ENCODE measurements at regions not wholly inside any gene's neighbourhood (a gene's known extent, or its start where the extent isn't known, plus 50 kb on each side); places are given as distances from the start of the nearest gene placed in this dataset.

- intact Hi-C loops (cut with DNase I; ENCODE audit: low total_unique reads): no loop called here
- no peak for DNase-seq
- Histone ChIP-seq H3K4me1 (no peaks in the 10 kb centered on the region), H3K27me3 (peaks cover 0 to 12% of the 10 kb centered on the region in 2 donors), H3K36me3 (no peaks in the 10 kb centered on the region), H3K4me3 (no peak overlapping the region), H3K9me3 (peaks cover 0 to 6% (median 0%) of the 10 kb centered on the region in 3 donors), H3K27ac (no peak overlapping the region)
- no peak for TF ChIP-seq CTCF (IDR thresholded peaks at IDR 0.05)
Observed at GRCh38 chr20:46826343-46826984, 68.2 kb upstream of the EYA2 start.

- intact Hi-C loops (cut with DNase I; ENCODE audit: low total_unique reads): no loop called here
- Histone ChIP-seq H3K4me3 (no peak overlapping the region), H3K4me1 (no peaks in the 10 kb centered on the region), H3K36me3 (no peaks in the 10 kb centered on the region), H3K27ac (no peak overlapping the region), H3K27me3 (peaks cover 0 to 12% of the 10 kb centered on the region in 2 donors), H3K9me3 (peaks cover 0 to 11% (median 0%) of the 10 kb centered on the region in 3 donors)
- no peak for DNase-seq
- no peak for TF ChIP-seq CTCF (IDR thresholded peaks at IDR 0.05)
Observed at GRCh38 chr20:46827718-46828458, 66.8 kb upstream of the EYA2 start.

- intact Hi-C loops (cut with DNase I; ENCODE audit: low total_unique reads): no loop called here
- TF ChIP-seq CTCF (IDR thresholded peaks at IDR 0.05): no peak
- Histone ChIP-seq H3K27me3 (peaks cover 0 to 10% of the 10 kb centered on the region in 2 donors), H3K27ac (no peak overlapping the region), H3K9me3 (peaks cover 0 to 11% (median 0%) of the 10 kb centered on the region in 3 donors), H3K4me3 (no peak overlapping the region), H3K4me1 (no peaks in the 10 kb centered on the region), H3K36me3 (no peaks in the 10 kb centered on the region)
- DNase-seq: no peak
Observed at GRCh38 chr20:46828471-46828870, 66.2 kb upstream of the EYA2 start.

- Histone ChIP-seq H3K9me3 (peaks cover 0 to 6% (median 0%) of the 10 kb centered on the region in 3 donors), H3K27ac (no peak overlapping the region), H3K4me1 (no peaks in the 10 kb centered on the region), H3K27me3 (peaks cover 0 to 11% of the 10 kb centered on the region in 2 donors), H3K4me3 (no peak overlapping the region), H3K36me3 (no peaks in the 10 kb centered on the region)
- intact Hi-C loops (cut with DNase I; ENCODE audit: low total_unique reads): no loop called here
- DNase-seq: no peak
- TF ChIP-seq CTCF (IDR thresholded peaks at IDR 0.05): no peak
Observed at GRCh38 chr20:46830886-46831632, 63.6 kb upstream of the EYA2 start.

GRCh38 chr20:46831633-46832011, 63.0 kb upstream of the EYA2 start:
- intact Hi-C loops (cut with DNase I; ENCODE audit: low total_unique reads): no loop called here
- H3K27me3 ChIP-seq: peaks cover 0 to 11% of the 10 kb centered on the region in 2 donors
- H3K9me3 ChIP-seq: peaks cover 0 to 6% (median 0%) of the 10 kb centered on the region in 3 donors
- no peaks in the 10 kb centered on the region for H3K4me1 ChIP-seq
- no peak overlapping the region for H3K4me3 ChIP-seq
- H3K36me3 ChIP-seq: no peaks in the 10 kb centered on the region
- no peak overlapping the region for H3K27ac ChIP-seq
- TF ChIP-seq CTCF (IDR thresholded peaks at IDR 0.05): no peak
- no peak for DNase-seq
